GM12875 (cell line): ENCODE measurements at regions not wholly inside any gene's neighbourhood (a gene's known extent, or its start where the extent isn't known, plus 50 kb on each side); places are given as distances from the start of the nearest gene placed in this dataset.
A peak's percentile ranks its signal among the peaks of the same experiment; 100 is the strongest.
"Not testable (repeated sequence)": the region's sequence is repeated elsewhere in the genome, so short reads cannot be mapped to it uniquely, and the experiment has no call there.

Source experiments
- H3K4me3 ChIP-seq: one replicate; pipeline ENCODE4 v1.5.1; 2011; ENCODE audit warnings: low read depth, low read length, control low read depth
- CTCF ChIP-seq: IDR thresholded peaks from 2 replicates; pipeline ENCODE4 v1.5.1; 2011; ENCODE audit warnings: low read depth, mild to moderate bottlenecking, control low read depth, inconsistent platforms, low read length, moderate library complexity, borderline replicate concordance; ENCODE audit not compliant: insufficient read depth

- no peak overlapping the region for H3K4me3 ChIP-seq
- TF ChIP-seq CTCF = no peak
Observed at GRCh38 chr6:141989706-141989959, 143.1 kb upstream of the GJE1 start.

- H3K4me3 ChIP-seq = no peak overlapping the region
- peak; percentile 62; the same call in 1 of the 2 replicates for TF ChIP-seq CTCF
Observed at GRCh38 chr6:141988954-141989705, 143.6 kb upstream of the GJE1 start.

- TF ChIP-seq CTCF = no peak
- H3K4me3 ChIP-seq = no peak overlapping the region
Observed at GRCh38 chr6:141988327-141988726, 144.4 kb upstream of the GJE1 start.

- no peak for TF ChIP-seq CTCF
- no peak overlapping the region for H3K4me3 ChIP-seq
Observed at GRCh38 chr6:141986457-141986856, 146.3 kb upstream of the GJE1 start.

GRCh38 chr6:141981190-141981589 is 151.5 kb upstream of the GJE1 start:
- H3K4me3 ChIP-seq = no peak overlapping the region
- TF ChIP-seq CTCF = no peak

GRCh38 chr6:141977782-141978181 is 154.9 kb upstream of the GJE1 start:
- TF ChIP-seq CTCF = no peak
- H3K4me3 ChIP-seq = no peak overlapping the region

- no peak overlapping the region for H3K4me3 ChIP-seq
- TF ChIP-seq CTCF = no peak
Observed at GRCh38 chr6:141976994-141977393, 155.7 kb upstream of the GJE1 start.

- H3K4me3 ChIP-seq = not testable (repeated sequence)
Observed at GRCh38 chr6:141969768-141970415, 162.8 kb upstream of the GJE1 start.
